Anterior cingulate cortex (tissue), 58 donors: ENCODE measurements at regions not wholly inside any gene's neighbourhood (a gene's known extent, or its start where the extent isn't known, plus 50 kb on each side); places are given as distances from the start of the nearest gene placed in this dataset.

Experiments used
- DNase-seq, 58 donors: peaks; one replicate each; lab custom pipeline; 2025; lab: John Stamatoyannopoulos, UW

DNA sequence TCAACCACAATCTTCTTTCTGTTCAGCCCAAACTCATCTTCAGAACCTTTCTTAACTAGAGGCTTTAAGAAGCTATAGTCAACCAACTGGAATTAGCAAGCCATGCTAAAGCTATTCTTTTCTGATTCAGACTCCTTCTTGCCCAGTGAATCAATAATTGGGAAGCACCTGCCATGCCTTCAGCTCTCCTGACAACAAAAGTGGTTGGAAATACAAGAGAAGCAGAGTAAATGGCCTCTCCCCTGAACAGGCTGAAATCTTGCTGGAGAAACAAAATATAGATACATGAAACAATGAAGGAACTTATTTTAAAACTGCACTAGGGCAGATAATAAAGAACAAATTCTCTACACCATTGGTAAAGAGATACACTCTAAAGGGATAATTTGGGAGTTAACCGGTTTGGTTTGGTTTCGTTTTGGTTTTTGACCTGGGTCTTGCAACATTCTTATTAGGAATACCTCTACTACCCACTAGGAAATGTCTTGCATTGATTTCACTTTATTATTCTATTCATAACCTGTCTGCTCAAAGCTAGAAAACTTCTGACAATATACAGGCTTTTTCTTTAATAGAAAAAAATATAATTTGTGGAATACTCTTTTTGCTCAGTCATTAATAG is 173.6 kb upstream of the DYNLRB2 start:
- DNase-seq: no peak

DNA sequence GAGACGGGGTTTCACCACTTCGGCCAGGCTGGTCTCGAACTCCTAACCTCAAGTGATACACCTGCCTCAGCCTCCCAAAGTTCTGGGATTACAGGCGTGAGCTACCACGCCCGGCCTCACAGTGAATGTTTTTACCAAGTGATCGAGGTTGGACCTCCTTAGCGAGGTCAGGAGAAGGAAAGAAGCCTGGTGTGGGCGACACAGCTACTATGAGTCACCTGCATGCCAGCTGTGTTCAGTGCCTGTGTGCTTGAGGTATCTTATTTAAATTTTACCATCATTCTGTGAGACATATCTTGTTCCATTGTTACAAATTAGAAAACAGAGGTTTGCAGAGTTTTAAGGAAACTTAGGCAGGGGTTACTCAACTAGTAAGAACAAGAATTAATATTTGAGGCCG is 174.8 kb upstream of the DYNLRB2 start:
- DNase-seq: no peak

DNA sequence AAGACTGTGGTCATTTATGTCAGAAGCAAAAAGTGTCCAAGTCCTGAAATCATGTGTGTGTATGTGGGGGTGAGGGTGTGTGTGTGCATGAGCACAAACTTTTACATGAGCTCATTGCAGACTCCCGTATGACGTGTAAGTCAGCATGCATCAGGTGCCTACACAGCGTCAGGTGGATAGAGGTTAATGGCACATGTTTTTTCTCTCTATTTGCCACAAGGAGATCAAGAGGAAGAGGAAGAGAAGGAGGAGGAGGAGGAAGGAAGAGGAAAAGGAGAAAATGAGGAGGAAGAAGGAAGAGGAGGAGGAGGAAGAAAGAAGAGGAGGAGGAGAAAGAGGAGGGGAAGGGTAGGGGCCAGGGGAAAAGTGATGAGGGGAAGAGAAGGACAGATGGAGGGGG is 178.0 kb upstream of the DYNLRB2 start:
- no peak for DNase-seq

DNA sequence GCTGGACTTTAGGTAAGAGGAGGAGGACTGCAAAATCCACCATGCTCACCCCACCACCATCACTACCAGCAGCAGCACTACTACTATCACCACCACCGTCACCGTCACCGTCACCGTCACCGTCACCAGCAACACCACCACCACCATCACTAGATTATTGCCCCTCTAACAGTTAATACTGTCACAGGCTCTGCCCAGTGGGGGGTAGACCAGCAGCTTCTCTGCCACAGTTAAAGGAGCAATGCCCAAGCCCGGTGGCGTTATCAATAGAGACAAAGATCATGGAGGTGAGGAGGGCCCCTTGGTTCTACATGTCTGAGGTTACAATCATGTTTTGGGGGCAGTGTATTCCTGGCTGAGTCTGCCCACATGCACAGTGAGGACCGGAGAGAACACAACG is 184.4 kb upstream of the DYNLRB2 start:
- DNase-seq: no peak

DNA sequence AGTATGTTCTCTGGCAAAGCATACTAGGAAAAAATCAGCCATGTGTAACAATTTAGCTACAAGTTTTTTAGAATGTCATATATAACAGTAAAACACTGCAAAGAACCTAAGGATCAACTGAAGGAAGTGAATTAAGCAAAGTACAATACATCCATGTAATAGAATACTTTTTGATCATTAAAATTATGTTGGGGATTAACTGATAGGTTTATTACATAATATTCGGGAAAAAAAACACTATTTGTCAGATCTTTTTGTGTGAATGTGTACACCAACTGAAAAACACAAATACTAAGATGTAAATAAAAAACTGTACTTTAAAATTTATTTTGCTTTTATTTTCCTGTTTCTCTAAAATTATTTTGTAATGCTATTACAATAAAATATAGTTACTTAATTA is 185.5 kb upstream of the DYNLRB2 start:
- no peak for DNase-seq

DNA sequence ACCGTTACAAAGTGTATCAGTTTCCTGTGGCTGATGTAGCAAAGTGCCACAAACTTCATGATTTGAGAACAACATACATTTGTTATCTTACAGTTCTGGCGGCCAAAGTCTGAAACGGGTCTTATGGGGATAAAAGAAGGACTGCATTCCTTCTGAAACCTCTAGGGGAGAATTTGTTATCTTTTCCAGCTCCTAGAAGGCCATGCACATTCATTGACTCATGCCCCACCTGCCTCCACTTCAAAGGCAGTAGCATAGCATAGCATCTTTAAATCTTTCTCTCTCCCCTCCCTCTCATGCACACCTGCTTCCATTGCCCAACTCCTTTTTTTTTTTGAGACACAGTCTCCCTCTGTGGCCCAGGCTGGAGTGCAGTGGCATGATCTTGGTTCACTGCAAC is 190.7 kb upstream of the DYNLRB2 start:
- no peak for DNase-seq

DNA sequence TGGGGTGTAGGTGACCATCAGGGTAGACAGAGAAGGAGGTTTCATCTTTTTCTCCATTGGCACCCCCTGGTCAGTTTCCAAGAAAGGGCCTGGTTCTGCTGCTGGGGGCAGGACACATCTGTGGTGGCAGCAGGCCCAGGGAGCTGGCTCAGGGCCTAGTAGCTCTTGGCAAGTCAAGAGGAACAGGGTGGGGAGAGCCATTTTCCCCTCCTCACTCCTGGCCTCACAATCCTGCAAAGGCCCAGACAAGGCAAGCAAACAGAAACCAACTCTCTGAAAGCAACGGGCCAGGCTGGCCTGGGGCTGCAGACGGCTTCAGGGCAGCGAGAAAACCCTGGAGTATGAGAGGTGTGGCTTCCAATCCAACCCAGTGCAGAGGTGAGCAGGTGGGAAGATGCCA is 192.9 kb upstream of the DYNLRB2 start:
- peak in 42 of 58 donors; percentile 4 to 77 (median 28) for DNase-seq

DNA sequence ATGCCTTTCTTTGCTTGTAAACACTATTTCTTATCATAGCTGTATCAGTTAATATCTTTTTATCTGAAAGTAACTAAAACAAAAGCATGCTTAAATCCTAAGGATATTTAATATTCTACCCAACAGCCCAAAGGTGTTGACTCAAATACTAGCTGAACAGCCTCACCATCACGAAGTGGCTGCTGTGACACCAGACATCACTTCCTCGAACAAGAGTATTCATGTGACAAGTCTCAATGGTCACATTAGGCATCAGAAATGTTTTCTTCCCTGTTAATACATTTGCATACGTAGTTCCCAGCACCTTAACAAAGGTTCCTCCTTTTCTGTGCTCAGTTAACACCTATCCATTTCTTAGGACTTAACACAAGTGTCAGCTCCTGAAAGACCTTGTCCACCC is 193.8 kb upstream of the DYNLRB2 start:
- no peak for DNase-seq

DNA sequence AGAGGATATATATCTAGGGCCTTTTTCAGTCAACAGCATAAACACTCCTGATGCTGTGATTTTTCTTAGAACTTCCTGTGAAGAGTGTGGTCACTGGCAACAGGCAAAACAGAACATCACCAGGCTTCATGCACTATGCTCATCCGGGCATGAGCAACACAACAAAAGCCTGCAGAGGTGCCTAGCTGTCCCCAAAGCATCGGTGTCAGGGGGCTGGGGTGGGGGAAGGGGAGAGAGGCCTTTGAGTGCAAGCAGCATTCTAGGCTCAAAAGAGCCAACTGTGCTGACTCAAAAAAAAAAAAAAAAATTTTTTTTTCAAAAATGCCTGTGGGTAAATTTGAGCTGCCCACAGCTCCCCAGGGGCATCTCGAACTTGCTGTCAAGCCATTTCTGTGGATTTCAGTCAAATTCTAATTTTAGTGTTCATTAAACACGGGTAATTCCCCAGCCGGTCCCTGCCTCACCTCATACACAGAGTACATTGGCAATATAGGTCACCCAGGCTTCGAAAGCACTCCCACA is 194.6 kb upstream of the DYNLRB2 start:
- peak in 5 of 58 donors; percentile 2 to 28 (median 7) for DNase-seq

DNA sequence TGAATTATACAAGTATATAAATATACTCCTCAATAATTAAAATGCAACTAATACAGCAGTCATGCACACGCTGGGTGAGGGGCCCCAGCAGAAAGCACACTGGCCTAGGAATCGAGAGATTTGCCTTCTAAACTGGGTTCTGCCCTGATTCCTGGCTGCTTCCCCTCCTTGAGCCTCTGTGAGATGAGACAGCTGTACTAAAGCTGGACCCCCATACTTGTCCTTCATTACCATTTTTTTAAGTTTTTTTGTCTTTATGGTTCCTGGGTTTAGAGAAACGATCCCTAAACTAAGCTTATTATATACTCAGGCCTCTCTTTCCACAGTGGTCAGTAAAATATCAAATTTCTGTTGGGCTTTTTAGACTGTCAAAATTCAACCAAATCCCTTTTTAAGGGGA is 195.1 kb upstream of the DYNLRB2 start:
- no peak for DNase-seq

DNA sequence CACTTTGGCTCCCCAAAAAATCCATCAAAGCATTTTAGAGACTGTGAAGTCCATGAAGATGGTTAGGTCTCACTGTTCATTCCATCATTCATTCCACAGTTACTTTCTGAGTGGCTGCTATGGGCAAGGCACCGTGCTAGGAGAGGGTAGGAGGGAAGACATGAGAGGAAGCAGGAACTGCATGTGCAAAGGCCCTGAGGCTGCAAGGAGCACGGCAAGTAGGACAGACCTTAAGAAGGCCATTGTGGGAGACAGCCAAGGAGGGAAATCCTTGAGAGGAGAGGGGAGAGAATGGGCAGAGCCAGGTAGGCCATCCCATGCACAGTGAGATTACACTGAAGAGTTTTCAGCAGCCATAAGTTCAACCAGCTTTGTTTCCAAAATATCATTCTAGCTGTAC is 196.2 kb upstream of the DYNLRB2 start:
- no peak for DNase-seq

DNA sequence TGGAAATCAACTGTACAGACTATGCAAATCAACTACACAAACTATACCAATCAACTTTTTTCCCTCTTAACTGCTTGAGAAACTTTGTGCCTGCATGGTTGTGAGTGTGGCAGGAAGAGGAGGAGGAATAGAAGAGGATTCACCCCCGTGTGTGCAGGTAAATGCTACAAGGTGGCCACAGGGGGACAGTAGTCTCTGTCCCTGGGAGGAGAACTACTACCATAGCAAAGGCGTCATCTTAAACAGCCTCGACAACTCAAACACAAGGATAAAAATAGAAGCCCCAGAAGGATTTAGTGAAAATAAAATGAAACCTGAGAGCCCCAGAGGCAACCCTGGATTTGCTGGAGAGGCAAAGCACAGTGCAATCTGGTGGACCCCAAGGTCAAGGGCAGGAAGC is 199.5 kb upstream of the DYNLRB2 start:
- no peak for DNase-seq

DNA sequence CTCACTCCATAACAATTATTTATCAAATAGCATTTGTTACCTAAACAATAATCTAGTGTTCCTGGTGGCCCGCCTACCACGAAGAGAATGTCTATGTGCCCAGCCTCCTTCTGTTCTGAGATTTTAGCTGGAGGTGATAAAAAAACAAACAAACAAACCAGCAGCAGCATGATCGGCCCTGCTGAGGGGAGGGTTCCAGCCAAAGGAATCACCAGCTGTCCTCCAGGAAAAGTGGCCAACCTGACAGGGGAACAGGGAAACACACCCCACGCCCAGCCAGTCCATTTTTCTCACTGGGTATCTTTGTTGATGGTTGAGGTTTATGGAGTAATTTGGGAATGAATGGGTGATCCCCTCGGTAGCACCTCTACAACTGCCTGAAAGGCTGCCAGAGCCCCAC is 203.0 kb upstream of the DYNLRB2 start:
- no peak for DNase-seq

DNA sequence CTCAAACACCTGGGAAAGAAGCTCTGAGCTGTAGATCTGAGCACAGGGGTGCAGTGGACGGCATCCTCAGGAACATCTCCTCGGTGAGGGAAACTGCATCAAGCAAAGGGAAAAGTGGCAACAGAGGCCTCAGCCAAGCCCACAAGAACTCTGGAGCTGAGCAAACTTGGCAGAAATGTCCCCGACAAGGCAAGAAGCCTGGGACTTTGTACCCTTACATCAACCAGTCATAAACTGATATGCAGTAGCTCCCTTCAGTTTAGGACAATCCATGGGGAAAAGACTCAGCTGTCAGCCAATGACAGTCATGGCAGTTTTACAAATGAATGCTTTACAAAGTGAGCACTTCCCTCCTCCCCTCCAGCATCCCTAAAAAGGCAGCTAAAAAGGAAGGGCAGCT is 210.0 kb upstream of the DYNLRB2 start:
- no peak for DNase-seq

DNA sequence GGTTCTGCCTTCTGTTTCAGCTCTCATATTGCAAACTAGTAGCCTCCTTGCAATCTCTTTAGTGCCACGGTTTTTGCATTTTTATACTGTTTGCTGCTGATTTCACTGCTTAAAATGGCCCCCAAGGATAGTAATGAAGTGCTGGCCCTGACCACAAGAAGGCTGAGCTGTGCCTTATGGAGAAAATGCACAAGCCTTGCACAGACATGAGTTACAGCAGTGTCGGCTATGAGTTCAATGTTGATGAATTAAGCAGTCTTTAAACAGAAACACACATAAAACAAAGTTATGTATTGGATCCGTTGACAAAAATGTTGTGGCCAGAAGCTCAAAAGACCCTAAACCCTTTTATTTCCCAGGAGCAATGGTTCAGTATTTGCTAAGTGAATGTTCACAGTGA is 210.6 kb upstream of the DYNLRB2 start:
- no peak for DNase-seq

DNA sequence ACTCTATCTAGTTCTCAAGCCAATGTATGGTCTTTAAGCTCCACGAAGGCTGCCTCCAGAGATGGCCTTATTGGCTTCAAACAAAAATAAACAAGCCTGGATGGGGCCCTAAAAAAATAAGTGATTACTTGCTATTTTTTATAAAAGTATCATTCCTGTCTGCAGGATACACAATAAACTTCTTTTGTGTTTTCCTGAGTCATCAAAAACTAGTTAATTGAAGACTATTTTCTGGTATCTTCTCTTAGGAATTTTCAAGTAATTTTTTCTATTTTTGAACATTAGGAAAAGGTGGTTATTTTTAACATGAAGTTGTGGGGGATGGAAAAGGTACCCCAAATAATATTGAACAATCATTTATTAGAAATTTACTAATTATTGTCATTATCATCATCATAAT is 213.1 kb upstream of the DYNLRB2 start:
- DNase-seq: no peak

DNA sequence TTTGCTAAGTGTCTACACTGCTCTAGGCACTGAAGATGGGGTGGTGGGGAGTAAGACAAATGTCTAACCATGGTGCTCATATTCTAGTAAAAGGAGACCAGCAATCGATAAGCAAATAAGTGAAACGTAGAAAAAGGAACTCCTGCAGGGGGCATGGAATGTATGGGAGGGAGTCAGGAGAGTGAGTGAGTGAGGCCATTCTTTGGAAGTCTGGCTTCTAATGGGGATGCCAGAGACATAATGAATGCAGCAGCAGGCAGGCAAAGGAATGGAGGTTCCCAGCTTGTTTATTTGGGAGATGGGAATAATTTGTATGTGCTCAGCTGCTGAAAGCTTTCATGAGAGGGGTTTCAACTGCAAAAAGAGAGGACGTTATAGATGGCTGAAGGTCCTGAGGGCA is 216.4 kb upstream of the DYNLRB2 start:
- DNase-seq: no peak

DNA sequence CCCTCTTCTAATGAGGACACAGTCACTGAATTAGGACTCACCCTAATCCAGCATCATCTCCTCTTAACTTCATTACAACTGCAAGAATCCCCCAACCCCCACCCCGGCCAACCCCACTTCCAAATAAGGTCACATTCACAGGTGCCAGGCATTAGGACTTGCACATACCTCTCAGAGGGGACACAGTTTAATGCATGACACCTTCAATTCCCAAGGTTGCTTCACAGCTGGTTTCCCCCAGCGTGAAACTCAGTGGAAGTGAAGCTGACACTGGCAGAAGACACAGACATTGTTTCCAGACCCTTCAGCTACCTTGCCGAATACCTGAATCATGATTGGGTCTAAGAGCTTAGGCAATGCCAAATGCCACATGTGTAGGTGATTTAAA is 217.0 kb upstream of the DYNLRB2 start:
- DNase-seq: no peak

DNA sequence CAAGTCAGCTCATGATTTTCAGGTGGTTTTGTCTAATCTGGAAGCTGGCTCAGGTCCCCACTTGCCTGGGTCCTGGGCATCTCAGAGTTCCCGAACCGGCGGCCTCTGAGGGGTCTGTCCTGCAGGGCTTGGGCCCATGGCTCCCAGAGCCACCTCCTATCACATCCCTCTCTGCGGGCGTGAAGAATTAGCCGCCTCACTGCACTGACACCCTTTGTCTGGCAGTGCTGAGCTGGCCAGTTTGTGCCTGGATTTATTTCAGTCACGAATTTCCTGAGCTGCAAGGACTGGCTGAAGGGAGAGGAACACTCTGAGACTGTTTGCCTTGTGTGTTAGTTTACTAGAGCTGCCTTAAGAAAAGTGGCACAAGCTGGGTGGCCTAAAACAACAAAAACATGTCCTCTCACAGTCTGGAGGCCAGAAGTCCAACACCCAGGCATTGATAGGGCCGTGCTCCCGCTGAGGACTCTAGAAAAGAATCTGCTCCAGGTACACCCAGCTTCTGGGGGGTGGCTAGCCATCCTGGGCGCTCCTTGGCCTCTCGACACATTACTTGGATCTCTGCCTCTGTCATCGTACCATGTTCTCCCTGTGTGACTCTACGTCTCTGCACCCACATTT is 217.5 kb upstream of the DYNLRB2 start:
- peak in 29 of 58 donors; percentile 2 to 41 (median 15) for DNase-seq

DNA sequence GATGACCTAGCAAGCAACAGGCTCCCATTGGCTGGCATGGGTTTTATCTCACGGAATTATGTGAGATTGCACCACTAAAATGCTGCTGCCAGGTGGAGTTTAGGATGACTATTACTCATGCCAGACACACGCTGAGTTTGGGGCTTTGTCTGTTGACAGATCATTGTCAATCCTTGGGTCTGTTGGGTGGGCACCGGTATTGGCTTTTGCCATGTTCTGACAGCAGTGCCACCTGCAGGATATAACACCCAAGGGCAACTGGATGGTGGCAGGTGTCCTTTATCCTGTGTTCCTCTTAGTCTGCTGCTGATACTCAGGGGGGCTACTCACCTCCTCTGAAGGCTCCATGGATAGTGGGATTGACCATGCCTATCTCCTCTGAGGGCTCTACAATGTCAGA is 221.6 kb upstream of the DYNLRB2 start:
- no peak for DNase-seq

DNA sequence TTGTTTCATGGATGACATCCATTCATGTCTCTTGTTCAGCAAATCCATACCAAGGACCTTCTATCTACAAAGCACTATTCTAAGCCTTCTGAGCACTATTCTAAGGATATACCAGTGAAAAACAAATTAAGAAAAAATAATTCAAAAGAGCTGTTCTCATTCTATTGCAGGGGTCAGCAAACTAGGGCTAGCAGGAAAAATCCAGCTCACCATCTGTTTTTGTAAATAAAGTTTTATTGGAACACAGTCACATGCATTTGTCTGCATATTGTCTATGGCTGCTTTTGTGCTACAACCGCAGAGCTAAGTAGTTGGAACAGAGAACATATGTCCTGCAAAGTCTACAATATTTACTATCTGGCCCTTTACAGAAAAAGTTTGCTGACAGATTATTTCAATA is 222.7 kb upstream of the DYNLRB2 start:
- no peak for DNase-seq

DNA sequence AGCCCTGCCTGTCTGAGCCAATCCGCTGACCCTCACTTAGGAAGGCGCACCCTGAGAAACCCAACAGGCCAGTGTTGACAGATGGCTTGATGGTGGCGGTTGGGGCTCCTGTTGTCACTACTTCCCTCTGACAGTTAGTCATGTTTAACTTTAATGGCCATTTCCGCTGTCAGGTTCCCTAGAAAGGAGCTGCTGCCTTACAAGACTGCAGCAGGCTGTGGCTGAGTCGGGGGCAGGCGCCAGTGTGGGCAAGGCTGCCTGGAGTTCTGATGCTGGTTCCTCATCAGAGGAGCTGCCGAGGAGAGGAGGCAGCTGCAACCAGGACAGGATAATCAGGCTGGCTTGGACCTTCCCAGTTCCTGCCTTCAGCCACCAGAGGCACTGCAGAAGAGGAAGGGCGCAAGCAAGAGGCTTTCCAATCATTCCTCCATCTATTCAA is 223.2 kb upstream of the DYNLRB2 start:
- DNase-seq: no peak

DNA sequence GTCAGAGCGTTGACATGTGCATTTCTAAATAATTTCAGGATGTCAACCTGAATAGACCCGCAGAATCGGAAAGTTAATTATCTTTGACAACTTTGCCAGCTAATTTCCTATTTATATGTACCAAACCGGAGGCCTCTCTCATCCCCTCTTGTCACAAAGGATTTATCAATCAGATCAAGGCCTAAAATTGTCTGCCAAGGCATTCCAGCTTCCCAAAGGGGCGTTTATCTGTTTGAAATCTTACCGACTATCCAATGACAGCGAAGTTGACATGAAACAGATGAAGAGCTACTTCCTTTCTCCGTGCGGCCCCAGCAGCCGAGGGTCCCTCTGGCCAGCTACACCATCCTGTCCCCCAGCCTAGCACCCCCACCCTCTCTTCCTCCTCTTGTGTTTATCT is 223.7 kb upstream of the DYNLRB2 start:
- no peak for DNase-seq
